Ovary (tissue), 7 donors: ENCODE measurements at regions not wholly inside any gene's neighbourhood (a gene's known extent, or its start where the extent isn't known, plus 50 kb on each side); places are given as distances from the start of the nearest gene placed in this dataset.

Experiments used
- DNase-seq, 5 donors: peaks; one replicate each; pipeline ENCODE4 v3.0.0-alpha.2; 2019 to 2020
- H3K27ac ChIP-seq, 2 donors: fragments of 200-600 bp; one replicate each; pipeline versions ENCODE4 v1.5.1 to v1.8.0; 2019 to 2022
- H3K27me3 ChIP-seq: fragments of 200-600 bp; one replicate; pipeline ENCODE4 v1.8.0; 2022
- H3K36me3 ChIP-seq: fragments of 200-600 bp; sonication (generic); one replicate; pipeline ENCODE4 v1.5.1; 2019
- H3K4me1 ChIP-seq: one replicate; pipeline ENCODE4 v1.8.1; 2013; ENCODE audit warnings: mild to moderate bottlenecking, moderate library complexity; ENCODE audit not compliant: insufficient read depth
- H3K4me3 ChIP-seq: fragments of 200-600 bp; sonication (generic); one replicate; pipeline ENCODE4 v1.5.1; 2017
- H3K9me3 ChIP-seq, 2 donors: fragments of 200-600 bp in 1 of 2; sonication (generic) in 1 of 2; one replicate each; pipeline versions ENCODE4 v1.5.1 to v1.8.1; 2013 to 2019; ENCODE audit warnings: mild to moderate bottlenecking in 1 of 2, moderate library complexity in 1 of 2
- EP300 ChIP-seq: sonication (generic); formaldehyde crosslinking; IDR thresholded peaks from one replicate; pipeline ENCODE4 v1.6.1; 2017; ENCODE audit warnings: antibody characterized with exemption
- POLR2A ChIP-seq: fragments of 450-650 bp; IDR thresholded peaks from one replicate; pipeline ENCODE4 v1.6.1; 2017; ENCODE audit warnings: antibody characterized with exemption, mild to moderate bottlenecking, moderate library complexity
- WGBS, 3 donors: extraction: QIAGEN DNeasy Blood & Tissue Kit in 1 of 3; methylation state at CpG; one replicate each; pipeline versions ENCODE4 v1.1.5 to v1.1.7; 2013 to 2017; 5-methylcytosine and 5-hydroxymethylcytosine counted together
- intact Hi-C, 4 donors: fragments of 100-400 bp; cut with DNase I; formaldehyde crosslinking; loops; one replicate each; pipeline versions ENCODE4 v1.11.0 to v1.15.1; 2022 to 2023
- TF ChIP-seq, protein P1 (sequence below), 3 donors: fragments of 450-650 bp in 2 of 3; fragments of 200-600 bp in 1 of 3; IDR thresholded peaks; one replicate each; pipeline versions ENCODE4 v1.5.1 to v1.8.0; 2016 to 2022; ENCODE audit warnings: antibody characterized with exemption in 3 of 3, mild to moderate bottlenecking in 1 of 3
- donor health status: DM: no; HTN: no; CAD: no; lungs with moderate emphysema.
- donor health status: DM: no; HTN: no; CAD: no.
- donor health status: Bipolar disorder and iron deficiency.
- donor health status: DM: no; HTN: no; CAD: no.
- donor health status: DM: yes; HTN: yes; CAD: no.

DNA sequence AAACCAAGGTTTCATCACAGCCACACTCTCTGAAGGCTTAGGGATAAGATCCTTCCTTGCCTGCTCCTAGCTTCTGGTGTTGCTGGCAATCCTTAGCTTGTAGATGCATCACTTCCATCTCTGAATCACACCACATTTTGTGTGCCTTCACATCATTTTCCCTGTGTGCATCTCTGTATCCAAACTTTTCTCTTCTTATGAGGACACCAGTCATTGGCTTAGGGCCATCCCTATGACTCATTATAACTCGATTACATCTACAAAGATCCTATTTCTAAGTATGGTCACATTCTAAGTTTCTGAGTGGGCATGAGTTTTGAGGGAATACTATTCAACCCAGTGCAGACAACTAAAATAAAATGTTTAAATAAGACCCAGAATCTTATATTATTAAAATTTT lies 121.7 kb downstream of the C7orf25 start:
- Histone ChIP-seq H3K9me3 (no peaks in the 10 kb centered on the region), H3K27me3 (no peaks in the 10 kb centered on the region), H3K4me3 (no peak overlapping the region), H3K36me3 (no peaks in the 10 kb centered on the region), H3K4me1 (no peaks in the 10 kb centered on the region), H3K27ac (no peak overlapping the region)
- 73 to 85% (median 76%) methylated on average over 1 of the region's 1 CpG for WGBS, 3 donors
- DNase-seq, result no peak
- TF ChIP-seq, protein P1, sequence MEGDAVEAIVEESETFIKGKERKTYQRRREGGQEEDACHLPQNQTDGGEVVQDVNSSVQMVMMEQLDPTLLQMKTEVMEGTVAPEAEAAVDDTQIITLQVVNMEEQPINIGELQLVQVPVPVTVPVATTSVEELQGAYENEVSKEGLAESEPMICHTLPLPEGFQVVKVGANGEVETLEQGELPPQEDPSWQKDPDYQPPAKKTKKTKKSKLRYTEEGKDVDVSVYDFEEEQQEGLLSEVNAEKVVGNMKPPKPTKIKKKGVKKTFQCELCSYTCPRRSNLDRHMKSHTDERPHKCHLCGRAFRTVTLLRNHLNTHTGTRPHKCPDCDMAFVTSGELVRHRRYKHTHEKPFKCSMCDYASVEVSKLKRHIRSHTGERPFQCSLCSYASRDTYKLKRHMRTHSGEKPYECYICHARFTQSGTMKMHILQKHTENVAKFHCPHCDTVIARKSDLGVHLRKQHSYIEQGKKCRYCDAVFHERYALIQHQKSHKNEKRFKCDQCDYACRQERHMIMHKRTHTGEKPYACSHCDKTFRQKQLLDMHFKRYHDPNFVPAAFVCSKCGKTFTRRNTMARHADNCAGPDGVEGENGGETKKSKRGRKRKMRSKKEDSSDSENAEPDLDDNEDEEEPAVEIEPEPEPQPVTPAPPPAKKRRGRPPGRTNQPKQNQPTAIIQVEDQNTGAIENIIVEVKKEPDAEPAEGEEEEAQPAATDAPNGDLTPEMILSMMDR (IDR thresholded peaks at IDR 0.05), result no peak
- intact Hi-C loops, result no loop called here

DNA sequence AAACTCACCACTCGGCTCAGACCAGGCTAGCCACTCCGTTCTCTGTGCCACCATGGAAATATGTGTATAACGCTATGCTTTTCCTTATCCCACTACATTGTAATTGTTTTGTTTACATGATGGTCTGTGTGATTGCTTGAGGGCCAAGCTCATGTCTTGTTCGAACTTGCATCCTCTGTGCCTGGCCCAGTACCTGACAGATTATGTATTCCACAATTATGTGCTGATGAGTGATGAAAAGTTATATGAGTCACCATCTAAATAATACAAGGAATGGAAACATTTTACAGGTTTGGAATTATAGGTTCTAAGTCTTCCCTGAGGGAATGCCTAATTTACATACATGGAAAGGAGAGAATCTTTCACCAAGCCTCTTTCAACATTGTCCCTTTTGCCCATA lies 137.4 kb downstream of the C7orf25 start:
- Histone ChIP-seq H3K36me3 (no peaks in the 10 kb centered on the region), H3K4me1 (no peaks in the 10 kb centered on the region), H3K27me3 (no peaks in the 10 kb centered on the region), H3K27ac (no peak overlapping the region), H3K9me3 (no peaks in the 10 kb centered on the region), H3K4me3 (no peak overlapping the region)
- TF ChIP-seq POLR2A (no peak), EP300 (no peak)
- TF ChIP-seq, protein P1 (IDR thresholded peaks at IDR 0.05), result no peak
- intact Hi-C loops, result no loop called here
- DNase-seq, result no peak
- 91 to 94% (median 92%) methylated on average over 4 of the region's 4 CpGs for WGBS, 3 donors

DNA sequence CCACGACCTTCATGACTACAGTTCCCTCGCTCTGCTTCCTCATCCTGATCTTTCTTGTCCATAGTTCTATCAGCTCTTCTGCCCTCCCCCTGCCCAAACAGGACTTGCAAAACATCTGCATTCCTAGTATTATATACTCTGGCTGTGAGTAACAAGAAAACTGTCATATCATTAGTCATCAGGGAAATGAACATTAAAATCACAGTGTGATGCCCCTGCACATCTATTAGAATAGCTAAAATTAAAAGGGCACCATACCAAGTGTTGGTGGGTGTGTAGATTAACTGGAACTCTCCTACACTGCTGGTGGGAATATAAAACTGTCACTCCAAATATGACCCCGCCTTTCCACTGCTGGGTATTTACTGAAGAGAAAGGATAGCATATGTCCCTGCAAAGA lies 141.8 kb downstream of the C7orf25 start:
- 77 to 95% (median 90%) methylated on average over 3 of the region's 3 CpGs for WGBS, 3 donors
- no peaks in the 10 kb centered on the region for H3K4me1 ChIP-seq
- intact Hi-C loops, result no loop called here
- H3K27me3 ChIP-seq, result no peaks in the 10 kb centered on the region
- DNase-seq, result no peak
- no peak overlapping the region for H3K4me3 ChIP-seq
- H3K36me3 ChIP-seq, result no peaks in the 10 kb centered on the region
- H3K9me3 ChIP-seq, result no peaks in the 10 kb centered on the region
- TF ChIP-seq POLR2A (no peak), EP300 (no peak)
- TF ChIP-seq, protein P1 (IDR thresholded peaks at IDR 0.05), result no peak
- H3K27ac ChIP-seq, result no peak overlapping the region

DNA sequence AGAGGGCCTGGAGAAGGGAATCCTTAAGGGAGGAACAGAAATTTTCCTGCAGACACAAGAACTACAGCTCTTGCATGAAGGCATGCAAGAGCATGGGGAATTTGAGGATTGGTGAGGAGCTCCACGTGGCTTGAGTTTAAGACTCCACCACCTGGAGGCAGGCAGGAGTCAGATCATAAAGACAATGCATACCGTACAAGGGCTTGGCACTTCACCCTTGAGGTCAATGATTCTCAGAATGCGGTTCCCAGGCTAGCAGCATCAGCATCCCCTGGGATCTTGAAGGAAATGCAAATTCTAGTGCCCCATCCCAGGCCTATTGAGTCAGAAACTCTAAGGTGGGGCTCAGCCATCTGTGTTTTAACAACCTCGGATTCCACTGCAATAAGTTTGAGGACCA lies 143.8 kb downstream of the C7orf25 start:
- H3K36me3 ChIP-seq, result no peaks in the 10 kb centered on the region
- H3K4me3 ChIP-seq, result no peak overlapping the region
- H3K4me1 ChIP-seq, result no peaks in the 10 kb centered on the region
- no peak for TF ChIP-seq POLR2A
- H3K27ac ChIP-seq, result no peak overlapping the region
- H3K27me3 ChIP-seq, result no peaks in the 10 kb centered on the region
- intact Hi-C loops, result no loop called here
- no peak for DNase-seq
- no peaks in the 10 kb centered on the region for H3K9me3 ChIP-seq
- WGBS, 3 donors, result 87 to 90% (median 87%) methylated on average over 4 of the region's 4 CpGs

DNA sequence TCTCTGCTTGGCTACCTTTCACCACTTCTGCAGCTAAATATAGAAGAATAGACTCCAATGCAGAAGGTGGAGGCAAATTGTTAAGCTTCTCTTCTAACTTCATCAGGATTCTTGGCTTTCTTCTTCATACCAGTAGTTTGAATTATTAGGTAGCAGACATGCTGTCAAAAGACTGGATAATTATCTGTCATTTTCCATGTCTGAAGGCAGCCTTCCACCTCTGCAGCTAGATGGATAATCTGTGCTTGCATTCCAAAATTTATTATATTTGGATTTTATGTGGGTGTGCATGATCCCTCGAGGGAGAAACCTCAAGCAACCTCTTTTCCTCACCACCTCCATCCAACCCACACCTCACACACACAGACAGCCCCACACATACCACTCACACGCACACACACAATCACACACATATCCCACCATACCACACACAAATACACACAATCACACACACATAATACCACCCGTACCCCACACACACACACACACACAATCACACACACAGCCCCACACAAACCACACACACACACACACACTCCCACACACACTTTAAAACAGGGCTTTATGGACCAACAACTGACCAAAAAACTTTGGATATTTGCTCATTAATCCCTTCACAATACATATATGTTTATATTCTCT lies 145.0 kb downstream of the C7orf25 start:
- Histone ChIP-seq H3K27ac (no peak overlapping the region), H3K36me3 (no peaks in the 10 kb centered on the region), H3K9me3 (no peaks in the 10 kb centered on the region), H3K4me3 (no peak overlapping the region), H3K27me3 (no peaks in the 10 kb centered on the region), H3K4me1 (no peaks in the 10 kb centered on the region)
- intact Hi-C loops, result no loop called here
- TF ChIP-seq POLR2A, result no peak
- no peak for DNase-seq
- WGBS, 3 donors, result 62 to 69% (median 64%) methylated on average over 3 of the region's 3 CpGs
